OCI-LY7 (cell line): ENCODE measurements at regions not wholly inside any gene's neighbourhood (a gene's known extent, or its start where the extent isn't known, plus 50 kb on each side); places are given as distances from the start of the nearest gene placed in this dataset.

Experiments used
- CTCF ChIP-seq: fragments of 200-600 bp; sonication (generic); conservative IDR thresholded peaks from 2 replicates; pipeline ENCODE4 v1.5.1; 2014; ENCODE audit warnings: mild to moderate bottlenecking, antibody characterized with exemption, low read length, moderate library complexity, mixed read lengths
- EZH2phosphoT487 ChIP-seq: fragments of 200-600 bp; sonication (generic); IDR thresholded peaks from 2 replicates; pipeline ENCODE4 v1.6.1; 2018; ENCODE audit warnings: low read depth, borderline replicate concordance, mild to moderate bottlenecking, mixed run types, antibody characterized with exemption, low read length, moderate library complexity, mixed read lengths

DNA sequence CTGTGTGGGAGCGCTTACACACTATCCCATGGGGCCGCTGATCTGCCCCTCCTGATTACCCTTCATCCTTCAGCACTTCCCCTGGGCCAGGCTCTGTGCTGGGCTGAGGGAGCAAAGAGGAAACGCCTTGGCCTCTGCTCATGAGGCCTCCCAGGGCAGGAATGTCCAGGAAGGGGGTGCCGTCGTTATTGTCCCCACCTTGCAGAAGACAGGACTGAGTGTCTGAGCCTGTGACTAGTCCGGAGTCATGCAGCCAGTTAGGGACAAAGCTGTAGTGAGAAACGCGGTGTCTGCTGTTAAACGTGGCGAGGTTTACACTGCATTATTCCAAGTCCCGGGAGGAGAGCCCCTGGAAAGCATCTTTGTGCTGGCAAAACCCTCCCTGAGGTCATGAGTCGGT, 160.0 kb downstream of the TRIM29 start:
- TF ChIP-seq CTCF, result no peak
- no peak for TF ChIP-seq EZH2phosphoT487
